Right lung (tissue), 2 donors: ENCODE measurements at regions not wholly inside any gene's neighbourhood (a gene's known extent, or its start where the extent isn't known, plus 50 kb on each side); places are given as distances from the start of the nearest gene placed in this dataset.

Experiments
- DNase-seq, 2 donors: peaks; one replicate each; pipeline ENCODE4 v3.0.0-alpha.2; 2013

GRCh38 chr3:194009892-194010533 is 125.9 kb upstream of the HES1 start:
- DNase-seq, result no peak

DNA sequence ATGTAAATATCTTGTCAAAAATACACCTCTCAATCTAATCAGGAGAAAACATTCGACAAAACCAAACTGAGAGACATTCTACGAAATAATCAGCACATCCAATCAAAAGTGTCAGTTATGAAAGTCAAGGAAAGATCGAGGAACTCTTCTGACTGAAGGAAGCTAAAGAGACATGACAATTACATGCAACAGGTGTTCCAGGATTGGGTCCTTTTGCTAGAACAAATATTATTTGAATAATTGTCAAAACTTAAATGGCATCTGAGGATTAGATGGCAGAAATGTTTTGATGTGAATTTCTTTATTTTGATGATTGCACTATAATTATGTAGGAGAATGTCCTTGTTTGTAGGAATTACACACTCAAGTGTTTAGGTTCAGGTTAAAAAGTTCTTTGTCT is 124.1 kb upstream of the HES1 start:
- DNase-seq, result no peak

- no peak for DNase-seq
These were observed 122.0 kb upstream of the HES1 start for GRCh38 chr3:194013928-194014327.

GRCh38 chr3:194014756-194015155 is 121.2 kb upstream of the HES1 start:
- no peak for DNase-seq

DNA sequence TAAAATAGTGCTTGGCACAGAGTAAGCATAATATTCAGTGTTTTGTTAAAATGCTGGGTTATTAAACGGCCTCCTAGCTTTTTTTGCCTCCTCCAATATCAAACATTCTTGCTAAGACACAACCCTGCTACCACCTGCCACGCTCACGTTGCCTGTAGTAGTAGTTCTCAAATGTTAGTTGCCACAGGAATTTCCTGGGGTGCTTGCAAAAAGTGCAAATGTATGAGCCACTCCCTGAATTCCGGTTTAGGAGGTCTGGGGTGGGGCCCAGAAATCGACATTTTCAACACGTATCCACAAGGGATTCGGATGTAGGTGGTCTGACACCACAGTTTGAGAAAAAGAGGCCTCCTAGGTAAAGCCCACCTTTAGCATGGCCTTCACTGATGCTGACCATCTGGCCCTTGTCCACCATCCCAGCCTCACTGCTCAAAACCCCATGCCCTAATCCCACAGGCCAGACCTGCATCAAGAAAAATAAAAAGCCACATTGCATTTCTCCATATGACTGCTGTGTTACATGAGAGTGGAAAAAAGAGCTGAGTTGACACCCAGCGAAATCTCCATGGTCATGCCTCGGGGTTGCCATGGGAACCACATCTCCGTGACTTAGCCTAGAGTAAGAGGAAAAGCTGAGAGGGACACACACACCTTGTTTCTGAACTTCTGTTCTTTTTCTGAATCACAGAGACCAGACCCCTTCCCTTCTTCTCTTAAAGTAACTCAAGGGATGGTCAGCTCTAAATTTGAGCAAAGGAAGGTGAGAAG is 116.4 kb upstream of the HES1 start:
- no peak for DNase-seq

GRCh38 chr3:194022052-194022451 is 113.9 kb upstream of the HES1 start:
- no peak for DNase-seq

- DNase-seq, result no peak
These were observed 113.1 kb upstream of the HES1 start for GRCh38 chr3:194022816-194023215.

GRCh38 chr3:194023501-194024280 is 112.3 kb upstream of the HES1 start:
- DNase-seq, result no peak

DNA sequence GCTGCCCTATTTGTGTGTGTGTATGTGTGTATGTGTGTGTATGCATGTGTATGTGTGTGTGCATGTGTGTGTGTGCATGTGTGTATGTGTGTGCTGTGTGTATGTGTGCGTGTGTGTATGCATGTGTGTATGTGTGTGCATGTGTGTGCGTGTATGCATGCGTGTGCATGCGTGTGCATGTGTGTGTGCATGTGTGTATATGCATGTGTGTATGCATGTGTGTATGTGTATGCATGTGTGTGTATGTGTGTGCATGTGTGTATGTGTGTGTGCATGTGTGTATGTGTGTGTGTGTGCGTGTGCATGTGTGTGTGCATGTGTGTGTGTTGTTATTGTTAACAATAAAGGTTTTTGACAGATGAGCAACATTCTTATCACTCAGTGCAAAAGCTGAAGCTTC is 110.8 kb upstream of the HES1 start:
- no peak for DNase-seq

- no peak for DNase-seq
These were observed 110.0 kb upstream of the HES1 start for GRCh38 chr3:194025951-194026350.

DNA sequence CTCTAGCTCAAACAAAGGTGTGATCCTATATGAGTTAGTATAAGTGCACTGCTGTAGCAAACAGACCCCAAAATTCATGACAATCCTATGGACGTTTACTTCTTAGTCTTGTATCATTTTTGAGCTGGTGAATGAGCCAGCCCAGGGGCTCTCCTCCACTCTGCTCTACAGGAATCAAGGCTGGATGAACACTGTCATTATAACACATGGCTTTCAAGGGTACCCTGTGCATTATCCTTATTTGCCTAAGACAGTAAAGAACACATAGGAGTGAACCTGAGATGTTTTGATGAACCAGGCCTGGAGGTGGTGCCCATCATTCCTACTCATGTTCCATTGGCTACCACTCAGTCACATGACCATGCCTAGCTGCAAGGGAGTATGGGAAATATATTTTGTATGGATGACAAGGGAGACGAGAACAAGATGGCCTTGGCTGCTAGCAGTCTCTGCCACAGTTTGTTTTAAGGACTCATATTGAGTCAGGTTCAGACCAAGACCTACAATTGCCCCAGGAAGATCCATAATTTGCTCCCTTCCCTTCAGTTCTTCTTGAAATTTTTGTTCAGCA is 107.4 kb upstream of the HES1 start:
- no peak for DNase-seq

DNA sequence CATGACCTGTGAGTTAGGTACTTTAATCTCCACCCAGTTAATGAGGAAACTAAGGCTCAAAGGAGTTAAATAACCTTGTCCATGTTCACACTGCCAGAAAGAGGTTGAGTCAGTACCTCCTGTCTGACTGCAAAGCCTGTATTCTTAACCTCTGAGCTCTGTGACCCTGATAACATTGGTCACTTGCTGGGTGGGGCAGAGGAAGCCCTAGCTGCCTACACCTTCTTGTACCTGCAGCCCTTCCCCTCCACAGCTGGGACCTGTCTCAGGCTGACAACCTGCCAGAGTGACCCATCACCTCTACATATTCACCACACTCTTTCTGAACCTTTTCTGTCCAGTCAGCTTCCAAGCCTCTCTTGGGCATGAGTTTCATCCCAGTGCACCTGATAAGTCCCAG is 106.1 kb upstream of the HES1 start:
- no peak for DNase-seq

- DNase-seq, result no peak
These were observed 105.6 kb upstream of the HES1 start for GRCh38 chr3:194030372-194030771.

DNA sequence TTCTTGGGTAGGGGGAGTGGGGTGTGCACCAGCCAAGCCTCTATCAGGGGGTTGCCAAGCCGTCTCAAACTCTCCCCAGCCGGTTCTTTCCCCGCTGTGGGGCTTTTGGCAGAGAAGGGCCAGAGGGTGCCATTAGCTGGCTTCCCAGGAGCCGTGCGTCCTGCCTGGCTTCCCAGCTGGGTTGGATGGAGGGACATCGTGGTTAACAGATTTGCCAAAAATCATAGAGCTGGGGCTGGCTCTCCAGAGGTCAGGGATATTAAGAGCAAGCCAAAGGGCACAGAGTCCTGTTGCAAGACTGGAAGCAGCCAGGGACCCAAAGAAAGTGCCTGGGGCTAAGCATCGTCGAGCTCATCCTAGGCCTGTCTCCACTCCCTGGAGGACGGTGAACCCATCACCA is 104.6 kb upstream of the HES1 start:
- DNase-seq, result no peak

DNA sequence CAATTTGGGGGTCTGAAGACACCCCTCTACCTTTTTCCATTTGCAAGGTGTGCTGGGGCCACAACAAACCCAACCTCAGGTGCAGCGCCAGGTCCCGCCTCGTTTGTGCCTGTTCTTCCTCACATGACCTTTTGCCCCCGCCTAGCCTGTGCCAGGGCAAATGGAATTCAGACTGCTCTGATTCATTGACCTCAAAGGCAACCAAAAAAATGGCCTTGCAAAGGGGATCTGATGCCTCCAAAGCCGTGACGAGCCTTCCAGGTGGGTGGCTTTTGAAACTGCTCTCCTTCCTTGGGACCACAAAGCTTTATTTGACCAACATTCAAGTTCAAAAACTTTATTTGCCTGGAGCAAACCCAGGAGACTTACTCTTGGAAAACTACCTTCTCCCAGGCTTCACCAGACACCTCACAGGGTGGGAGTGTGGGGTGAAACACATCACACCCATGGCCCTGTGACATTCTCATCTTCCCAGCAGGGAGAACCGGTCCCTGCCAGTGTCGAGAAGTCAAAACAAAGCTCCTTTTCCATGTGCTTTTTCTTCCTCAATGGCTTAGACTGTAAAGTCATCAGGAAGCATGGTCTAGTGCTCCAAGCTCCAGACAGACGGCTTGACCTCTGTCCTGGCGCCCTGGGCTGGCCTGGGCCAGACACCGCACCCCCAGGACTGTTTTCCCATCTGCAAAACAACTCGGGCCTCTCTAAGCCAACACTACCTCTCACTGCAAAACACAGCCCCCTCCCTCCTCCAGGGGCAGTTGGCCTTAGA is 103.9 kb upstream of the HES1 start:
- DNase-seq, result no peak

- no peak for DNase-seq
These were observed 103.0 kb upstream of the HES1 start for GRCh38 chr3:194032828-194033435.

DNA sequence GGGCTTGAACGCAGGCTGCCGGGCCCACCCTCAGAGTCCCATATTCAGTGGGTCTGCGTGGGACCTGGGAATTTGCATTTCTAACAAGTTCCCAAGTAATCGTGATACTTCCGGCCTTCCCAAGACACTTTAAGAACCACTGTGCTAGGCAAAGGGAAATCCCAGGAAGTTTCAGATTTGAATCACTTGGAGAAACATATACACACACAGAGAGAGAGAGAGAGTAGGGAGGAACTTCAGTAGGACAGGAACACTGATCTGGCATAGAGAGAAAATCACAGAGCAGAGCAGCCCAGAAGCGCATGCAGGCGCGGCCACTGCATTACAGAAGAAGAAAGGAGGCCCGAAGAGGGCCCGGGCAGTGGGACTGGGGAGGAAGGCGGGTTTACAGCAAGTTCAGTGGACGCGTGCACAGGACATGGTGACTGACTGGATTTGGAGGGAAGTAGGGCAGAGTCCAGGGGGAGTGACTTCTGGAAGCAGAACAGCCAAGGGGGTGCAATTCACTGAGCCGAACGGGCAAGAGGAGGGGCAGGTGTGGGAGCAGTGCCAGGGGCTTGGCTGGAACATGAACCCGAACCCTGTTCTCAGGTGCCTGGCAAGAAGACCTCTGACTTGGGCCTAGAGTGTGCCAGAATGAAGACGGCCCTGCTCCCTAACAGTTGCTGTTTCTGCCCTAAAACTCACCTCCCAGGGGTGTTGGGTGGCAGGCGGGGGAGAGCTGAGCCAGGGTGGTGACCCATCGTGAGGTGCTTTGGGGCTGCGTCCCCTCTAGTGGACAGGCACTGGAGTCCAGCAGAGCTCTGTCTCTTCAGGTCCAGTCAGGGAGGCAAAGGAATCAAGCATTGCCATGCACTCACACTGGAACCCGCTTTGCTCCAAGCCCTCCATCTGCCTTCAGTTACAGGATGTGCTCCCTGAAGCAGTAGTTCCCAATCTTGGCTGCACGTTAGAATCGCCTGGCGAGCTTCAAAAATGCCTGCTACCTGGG is 101.3 kb upstream of the HES1 start:
- no peak for DNase-seq

- no peak for DNase-seq
These were observed 100.4 kb upstream of the HES1 start for GRCh38 chr3:194035406-194036138.

GRCh38 chr3:194036842-194037241 is 99.1 kb upstream of the HES1 start:
- no peak for DNase-seq
